ENCODE measurements at regions not wholly inside any gene's neighbourhood (a gene's known extent, or its start where the extent isn't known, plus 50 kb on each side); places are given as distances from the start of the nearest gene placed in this dataset.
"Not testable (repeated sequence)": the region's sequence is repeated elsewhere in the genome, so short reads cannot be mapped to it uniquely, and the experiment has no call there.

DNA sequence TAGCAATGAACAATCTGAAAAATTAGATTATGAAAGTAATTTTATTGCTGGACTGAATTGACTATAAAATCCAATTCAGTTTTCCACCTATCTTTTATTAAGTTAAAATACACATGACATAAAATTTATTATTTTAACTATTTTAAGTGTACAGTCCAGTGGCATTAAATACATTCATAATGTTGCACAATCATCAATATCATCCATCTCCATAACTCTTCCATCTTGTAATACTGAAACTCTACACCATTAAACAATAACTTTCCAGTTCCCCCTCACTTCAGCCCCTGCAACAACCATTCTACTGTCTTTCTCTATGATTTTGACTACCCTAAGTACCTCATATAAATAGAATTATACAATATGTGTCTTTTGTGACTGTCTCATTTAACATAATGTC is 200.6 kb upstream of the ITGA1 start:
- intact Hi-C loops (cut with DNase I) = no loop called here
- DNase-seq (ENCODE audit: low spot score) = no peak

- intact Hi-C loops (cut with DNase I) = no loop called here
- no peak for DNase-seq (ENCODE audit: low spot score)
Observed at GRCh38 chr5:52597625-52598024, 190.1 kb upstream of the ITGA1 start.

DNA sequence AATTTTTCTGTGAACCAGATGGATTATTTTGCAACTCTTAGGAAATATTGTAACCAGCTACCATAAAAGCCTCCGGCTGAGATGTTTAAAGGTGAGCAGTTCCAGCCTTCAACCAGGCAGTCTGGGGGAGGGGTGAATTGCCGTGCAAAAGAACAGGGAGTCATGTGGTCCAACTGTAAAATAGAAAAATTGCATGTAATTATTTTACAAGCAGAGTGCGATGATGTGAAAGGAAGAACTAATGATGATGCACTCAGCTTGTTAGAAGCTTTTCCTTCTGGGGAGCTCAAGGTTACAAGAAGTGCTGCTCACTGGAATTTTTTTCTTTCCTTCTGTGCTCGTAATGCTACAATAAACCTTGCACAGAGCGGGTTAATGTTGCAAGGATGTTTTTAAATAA is 188.7 kb upstream of the ITGA1 start:
- intact Hi-C loops (cut with DNase I) = no loop called here
- DNase-seq (ENCODE audit: low spot score) = no peak

GRCh38 chr5:52603778-52604554 is 183.8 kb upstream of the ITGA1 start:
- DNase-seq (ENCODE audit: low spot score) = no peak
- intact Hi-C loops (cut with DNase I) = no loop called here

GRCh38 chr5:52605317-52606313 is 182.1 kb upstream of the ITGA1 start:
- intact Hi-C loops (cut with DNase I) = no loop called here
- no peak for DNase-seq (ENCODE audit: low spot score)

GRCh38 chr5:52607227-52607824 is 180.4 kb upstream of the ITGA1 start:
- intact Hi-C loops (cut with DNase I) = no loop called here
- DNase-seq (ENCODE audit: low spot score) = no peak

DNA sequence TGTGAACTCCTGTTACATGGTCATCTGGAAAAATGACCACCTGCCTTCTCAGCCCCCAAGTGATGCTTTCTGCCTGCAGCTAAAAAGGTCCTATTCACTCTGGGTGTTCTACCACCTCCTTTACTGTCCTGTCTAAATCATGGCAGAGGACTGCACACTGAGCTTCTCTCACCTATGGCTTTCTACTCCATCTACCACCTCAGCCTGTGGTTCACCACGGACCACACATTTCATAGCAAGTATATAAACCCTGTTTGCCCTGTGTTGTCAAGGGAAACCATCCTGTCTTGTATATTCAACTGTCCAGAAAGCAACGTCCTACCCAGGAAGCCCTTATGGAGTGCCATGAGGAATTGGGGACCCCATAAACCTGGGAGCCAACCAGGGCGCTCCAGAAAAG is 167.4 kb upstream of the ITGA1 start:
- no peak for DNase-seq (ENCODE audit: low spot score)
- intact Hi-C loops (cut with DNase I) = no loop called here

DNA sequence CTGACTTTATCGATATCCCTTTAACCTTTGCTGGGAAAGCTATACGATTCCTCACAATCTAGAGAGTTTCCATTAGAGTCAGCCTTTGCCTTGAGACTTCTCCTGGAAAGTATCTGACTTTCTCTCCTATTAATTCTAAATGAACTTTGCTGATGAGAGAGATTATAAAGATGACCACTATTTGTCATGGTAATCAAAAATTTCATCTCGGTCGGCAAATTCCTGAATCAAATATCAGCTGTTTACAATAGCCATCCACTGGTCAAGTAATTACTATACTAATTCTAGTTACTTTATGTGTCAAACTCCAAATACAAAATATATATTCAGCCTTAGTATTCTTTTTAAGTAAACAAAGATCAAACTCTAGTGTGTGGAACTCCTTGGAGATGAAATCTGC is 164.4 kb upstream of the ITGA1 start:
- DNase-seq (ENCODE audit: low spot score) = no peak
- intact Hi-C loops (cut with DNase I) = no loop called here

DNA sequence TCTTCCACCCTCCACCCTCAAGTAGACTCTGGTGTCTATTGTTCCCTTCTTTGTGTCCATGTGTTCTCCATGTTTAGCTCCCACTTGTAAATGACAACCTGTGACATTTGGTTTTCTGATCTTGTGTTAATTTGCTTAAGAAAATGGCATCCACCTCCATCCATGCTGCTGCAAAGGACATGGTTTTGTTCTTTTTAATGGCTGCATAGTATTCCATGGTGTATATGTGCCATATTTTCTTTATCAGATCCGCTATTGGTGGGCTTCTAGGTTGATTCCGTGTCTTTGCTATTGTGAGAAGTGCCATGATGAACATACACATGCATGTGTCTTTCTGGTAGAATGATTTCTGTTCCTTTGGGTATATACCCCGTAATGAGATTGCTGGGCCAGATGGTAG is 163.4 kb upstream of the ITGA1 start:
- intact Hi-C loops (cut with DNase I) = no loop called here
- DNase-seq (ENCODE audit: low spot score) = no peak

- no peak for DNase-seq (ENCODE audit: low spot score)
- intact Hi-C loops (cut with DNase I) = no loop called here
Observed at GRCh38 chr5:52626312-52626711, 161.4 kb upstream of the ITGA1 start.

DNA sequence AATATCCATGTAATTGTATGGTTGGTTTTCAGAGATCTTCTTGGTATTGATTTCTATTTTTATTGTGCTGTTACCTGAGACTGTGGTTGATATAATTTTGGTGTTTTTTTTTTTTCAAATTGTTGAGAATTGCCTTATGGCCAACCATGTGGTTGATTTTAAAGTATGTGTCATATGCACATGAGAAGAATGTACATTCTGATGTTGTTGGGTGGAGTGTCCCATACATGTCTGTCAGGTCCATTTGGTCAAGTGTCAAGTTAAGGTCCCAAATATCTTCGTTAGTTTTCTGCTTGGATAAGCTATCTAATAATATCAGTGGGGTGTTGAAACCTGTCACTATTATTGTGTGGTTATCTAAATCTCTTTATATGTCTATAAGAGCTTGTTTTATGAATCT is 160.0 kb upstream of the ITGA1 start:
- DNase-seq (ENCODE audit: low spot score) = no peak
- intact Hi-C loops (cut with DNase I) = no loop called here

GRCh38 chr5:52632281-52632680 is 155.4 kb upstream of the ITGA1 start:
- intact Hi-C loops (cut with DNase I) = no loop called here
- no peak for DNase-seq (ENCODE audit: low spot score)

DNA sequence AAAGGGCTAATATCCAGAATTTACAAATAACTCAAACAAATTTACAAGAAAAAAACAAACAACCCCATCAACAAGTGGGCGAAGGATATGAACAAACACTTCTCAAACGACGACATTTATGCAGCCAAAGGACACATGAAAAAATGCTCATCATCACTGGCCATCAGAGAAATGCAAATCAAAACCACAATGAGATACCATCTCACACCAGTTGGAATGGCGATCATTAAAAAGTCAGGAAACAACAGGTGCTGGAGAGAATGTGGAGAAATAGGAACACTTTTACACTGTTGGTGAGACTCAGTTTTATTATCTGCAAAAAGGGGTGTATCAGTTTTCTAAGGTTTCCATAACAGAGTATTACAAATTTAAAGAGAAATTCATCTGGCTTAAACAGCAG is 153.5 kb upstream of the ITGA1 start:
- DNase-seq (ENCODE audit: low spot score) = not testable (repeated sequence)

GRCh38 chr5:52638732-52639131 is 149.0 kb upstream of the ITGA1 start:
- DNase-seq (ENCODE audit: low spot score) = no peak
- intact Hi-C loops (cut with DNase I) = no loop called here

More for the DNA sequence above, 153.5 kb upstream of the ITGA1 start:
- intact Hi-C loops (cut with DNase I) = not testable (repeated sequence)

DNA sequence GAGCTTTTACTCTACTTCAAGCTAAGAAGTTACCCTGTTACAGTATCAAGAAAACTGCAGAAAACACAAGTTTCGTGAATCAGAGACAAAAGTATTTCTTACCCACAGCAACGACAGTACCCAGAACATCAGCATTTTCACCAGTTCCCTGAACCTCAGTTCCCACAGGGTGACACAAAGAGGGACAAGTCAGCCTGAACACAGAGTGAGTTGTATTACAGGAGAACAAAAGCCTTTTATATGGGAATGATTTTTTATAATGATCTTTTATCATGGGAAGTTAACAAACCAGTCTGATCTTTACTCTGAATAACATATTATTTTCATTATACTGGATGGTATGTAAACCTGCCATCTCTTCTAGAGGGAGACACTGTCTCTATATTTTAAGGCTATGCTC is 139.0 kb upstream of the ITGA1 start:
- intact Hi-C loops (cut with DNase I) = no loop called here
- DNase-seq (ENCODE audit: low spot score) = no peak

DNA sequence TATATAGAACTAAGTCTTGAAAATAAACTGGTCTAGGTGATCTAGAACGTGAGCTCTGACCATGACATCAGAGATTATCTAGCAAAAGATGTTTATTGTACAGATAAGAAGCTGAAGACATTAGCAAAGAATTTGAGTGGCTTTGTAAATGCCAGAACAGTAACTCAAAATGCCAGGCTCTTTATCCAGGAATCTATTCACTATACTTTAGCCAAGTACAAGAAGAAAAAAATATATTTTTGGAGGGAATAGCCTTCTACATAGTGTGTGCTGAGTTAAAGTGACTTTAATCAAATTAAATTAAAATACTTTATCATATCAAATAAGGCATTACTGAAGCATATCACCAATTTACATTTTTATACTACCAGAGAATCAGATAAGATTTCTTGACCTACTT is 132.6 kb upstream of the ITGA1 start:
- intact Hi-C loops (cut with DNase I) = loop anchor here (5.0 kb wide), 1 partner anchor 1698 kb away; no protein-coding TSS in a partner anchor
- no peak for DNase-seq (ENCODE audit: low spot score)

- intact Hi-C loops (cut with DNase I) = loop anchor here (5.0 kb wide), 1 partner anchor 1699 kb away; no protein-coding TSS in a partner anchor
- DNase-seq (ENCODE audit: low spot score) = no peak
Observed at GRCh38 chr5:52656569-52657246, 131.0 kb upstream of the ITGA1 start.

DNA sequence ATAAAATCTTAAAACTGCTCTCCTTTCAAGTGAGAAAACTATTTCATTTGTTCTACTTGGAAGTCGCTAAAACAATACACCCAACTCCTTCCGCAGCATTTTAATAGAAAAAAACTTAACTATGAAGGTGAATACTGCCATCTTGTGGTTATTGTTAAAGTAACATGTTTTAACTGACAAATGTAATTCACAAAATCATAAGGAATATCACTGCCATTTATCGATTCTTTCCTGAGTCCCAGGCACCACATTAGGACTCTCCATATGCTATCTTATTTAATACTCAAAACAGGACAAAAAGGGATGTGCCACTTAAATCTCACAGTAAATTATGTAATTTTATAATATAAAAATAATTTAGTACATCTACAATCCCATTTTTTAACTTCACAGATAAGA is 130.5 kb upstream of the ITGA1 start:
- intact Hi-C loops (cut with DNase I) = loop anchor here (5.0 kb wide), 1 partner anchor 1700 kb away; no protein-coding TSS in a partner anchor

DNA sequence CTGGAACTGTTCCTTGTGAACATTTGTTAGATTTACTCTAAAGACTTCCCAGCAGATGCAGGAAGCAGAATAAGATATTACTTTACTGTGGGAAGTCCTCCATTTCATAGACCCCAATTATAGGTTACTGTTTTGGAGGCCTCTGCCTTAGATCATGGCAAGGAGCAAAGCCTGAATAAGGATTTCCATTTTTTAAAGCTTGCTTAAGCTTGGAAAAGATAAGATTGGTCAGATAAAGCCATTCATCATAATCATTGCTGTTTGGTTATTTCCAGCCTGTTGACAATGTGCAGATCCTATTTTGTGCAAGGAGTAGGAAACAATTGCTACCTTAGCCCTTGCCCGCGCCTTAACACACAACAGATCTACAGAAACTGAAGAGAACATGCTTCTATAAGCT is 129.5 kb upstream of the ITGA1 start:
- intact Hi-C loops (cut with DNase I) = loop anchor here (5.0 kb wide), 1 partner anchor 1701 kb away; no protein-coding TSS in a partner anchor
- DNase-seq (ENCODE audit: low spot score) = no peak

More for the DNA sequence above, 130.5 kb upstream of the ITGA1 start:
- DNase-seq (ENCODE audit: low spot score) = no peak
